Vagina (tissue), 2 donors: ENCODE measurements at regions not wholly inside any gene's neighbourhood (a gene's known extent, or its start where the extent isn't known, plus 50 kb on each side); places are given as distances from the start of the nearest gene placed in this dataset.

Source experiments
- CTCF ChIP-seq, 3 experiments: fragments of 450-650 bp in 2 of 3; fragments of 200-600 bp in 1 of 3; sonication (generic) in 1 of 3; IDR thresholded peaks; one replicate each; pipeline ENCODE4 v1.5.1; 2017 to 2019; ENCODE audit warnings: antibody characterized with exemption in 3 of 3, mild to moderate bottlenecking in 2 of 3, moderate library complexity in 2 of 3
- POLR2A ChIP-seq, 2 donors: fragments of 450-650 bp; IDR thresholded peaks; one replicate each; pipeline ENCODE4 v1.6.1; 2017; ENCODE audit warnings: antibody characterized with exemption in 2 of 2, mild to moderate bottlenecking in 2 of 2, moderate library complexity in 2 of 2
- POLR2AphosphoS5 ChIP-seq, 2 donors: sonication (generic); formaldehyde crosslinking; IDR thresholded peaks; one replicate each; pipeline ENCODE4 v1.9.0; 2017; ENCODE audit warnings: antibody characterized with exemption in 2 of 2, mild to moderate bottlenecking in 2 of 2, low read depth in 1 of 2; ENCODE audit not compliant: insufficient read depth in 1 of 2

- no peak for TF ChIP-seq POLR2AphosphoS5 (IDR thresholded peaks at IDR 0.05; ENCODE audit: insufficient read depth in 1 of 2, low read depth in 1 of 2)
- no peak for TF ChIP-seq POLR2A (IDR thresholded peaks at IDR 0.05)
- TF ChIP-seq CTCF (IDR thresholded peaks at IDR 0.05): no peak
These were observed 160.5 kb downstream of the TM9SF2 start for GRCh38 chr13:99661791-99662190.
